ENCODE measurements at regions not wholly inside any gene's neighbourhood (a gene's known extent, or its start where the extent isn't known, plus 50 kb on each side); places are given as distances from the start of the nearest gene placed in this dataset.
"Not testable (repeated sequence)": the region's sequence is repeated elsewhere in the genome, so short reads cannot be mapped to it uniquely, and the experiment has no call there.

- DNase-seq (ENCODE audit: low read depth), result peak; percentile 69
Measured at GRCh38 chr2:57693177-57693576, 353.4 kb upstream of the VRK2 start.

- no peak for DNase-seq (ENCODE audit: low read depth)
Measured at GRCh38 chr2:57693965-57694364, 352.6 kb upstream of the VRK2 start.

- DNase-seq (ENCODE audit: low read depth), result peak; percentile 71
Measured at GRCh38 chr2:57696016-57696415, 350.6 kb upstream of the VRK2 start.

GRCh38 chr2:57698392-57698791 is 348.2 kb upstream of the VRK2 start:
- DNase-seq (ENCODE audit: low read depth), result no peak

DNA sequence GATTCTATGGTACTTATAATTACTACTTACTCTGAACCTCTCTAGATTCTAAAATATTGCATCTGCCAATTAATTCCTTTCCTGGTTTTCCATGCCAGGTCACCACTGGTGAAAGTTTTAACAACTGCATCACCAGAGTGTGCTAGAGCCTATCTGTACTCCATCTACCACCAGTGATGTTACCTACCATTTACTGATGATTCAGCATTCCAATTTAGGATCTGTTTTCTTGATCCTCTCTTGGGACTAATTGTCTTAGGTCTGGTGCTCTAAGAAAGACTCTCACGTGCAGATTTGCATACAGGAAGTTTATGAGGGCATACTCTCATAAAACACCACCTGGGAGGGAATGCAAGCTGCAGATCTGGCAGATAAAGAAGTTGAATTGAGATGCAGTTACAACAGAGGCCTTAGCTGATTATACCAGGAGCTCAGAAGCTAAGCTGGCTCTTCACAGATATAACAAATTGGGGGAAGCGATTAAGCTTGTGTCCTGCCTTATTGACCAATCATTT is 347.6 kb upstream of the VRK2 start:
- no peak for DNase-seq (ENCODE audit: low read depth)

DNA sequence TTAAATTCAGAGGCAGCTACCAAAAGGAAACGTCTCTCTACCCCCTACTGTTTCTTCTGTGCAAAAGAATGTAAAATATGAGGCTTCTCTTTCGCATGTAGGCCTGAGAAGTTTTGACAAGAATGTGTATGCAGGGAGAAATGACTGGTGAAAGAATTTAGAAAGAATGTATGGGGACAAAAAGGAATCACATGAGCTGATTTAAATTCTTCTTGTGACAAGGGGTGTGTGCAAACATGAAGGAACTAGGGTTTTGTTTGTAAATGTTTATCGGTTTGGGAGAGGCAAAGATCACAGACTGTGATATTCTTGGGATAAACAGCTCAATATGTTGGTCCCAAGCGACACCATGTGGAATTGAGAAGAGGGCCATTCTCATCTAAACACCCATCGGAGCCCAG is 345.2 kb upstream of the VRK2 start:
- peak; percentile 24 for DNase-seq (ENCODE audit: low read depth)

- DNase-seq (ENCODE audit: low read depth), result no peak
Measured at GRCh38 chr2:57703407-57703806, 343.2 kb upstream of the VRK2 start.

DNA sequence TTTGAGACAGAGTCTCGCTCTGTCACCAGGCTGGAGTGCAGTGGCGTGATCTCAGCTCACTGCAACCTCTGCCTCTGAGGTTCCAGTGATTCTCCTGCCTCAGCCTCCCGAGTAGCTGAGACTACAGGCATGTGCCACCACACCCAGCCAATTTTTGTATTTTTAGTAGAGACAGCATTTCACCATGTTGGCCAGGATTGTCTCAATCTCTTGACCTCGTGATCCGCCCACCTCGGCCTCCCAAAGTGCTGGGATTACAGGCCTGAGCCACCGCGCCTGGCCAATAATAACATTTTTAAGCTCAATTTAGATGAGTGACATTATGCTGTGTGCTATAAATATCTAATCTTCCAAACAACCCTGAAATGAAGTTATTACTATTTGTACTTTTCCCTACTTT is 338.8 kb upstream of the VRK2 start:
- DNase-seq (ENCODE audit: low read depth), result not testable (repeated sequence)

GRCh38 chr2:57711991-57712390 is 334.6 kb upstream of the VRK2 start:
- DNase-seq (ENCODE audit: low read depth), result no peak

GRCh38 chr2:57720728-57721627 is 325.6 kb upstream of the VRK2 start:
- DNase-seq (ENCODE audit: low read depth), result peak; percentile 74

- DNase-seq (ENCODE audit: low read depth), result no peak
Measured at GRCh38 chr2:57725337-57725947, 321.2 kb upstream of the VRK2 start.

- no peak for DNase-seq (ENCODE audit: low read depth)
Measured at GRCh38 chr2:57726294-57726693, 320.3 kb upstream of the VRK2 start.

- DNase-seq (ENCODE audit: low read depth), result no peak
Measured at GRCh38 chr2:57728691-57729090, 317.9 kb upstream of the VRK2 start.

- no peak for DNase-seq (ENCODE audit: low read depth)
Measured at GRCh38 chr2:57733956-57734355, 312.6 kb upstream of the VRK2 start.

GRCh38 chr2:57740891-57741290 is 305.7 kb upstream of the VRK2 start:
- DNase-seq (ENCODE audit: low read depth), result no peak

- DNase-seq (ENCODE audit: low read depth), result no peak
Measured at GRCh38 chr2:57753636-57754035, 293.0 kb upstream of the VRK2 start.

DNA sequence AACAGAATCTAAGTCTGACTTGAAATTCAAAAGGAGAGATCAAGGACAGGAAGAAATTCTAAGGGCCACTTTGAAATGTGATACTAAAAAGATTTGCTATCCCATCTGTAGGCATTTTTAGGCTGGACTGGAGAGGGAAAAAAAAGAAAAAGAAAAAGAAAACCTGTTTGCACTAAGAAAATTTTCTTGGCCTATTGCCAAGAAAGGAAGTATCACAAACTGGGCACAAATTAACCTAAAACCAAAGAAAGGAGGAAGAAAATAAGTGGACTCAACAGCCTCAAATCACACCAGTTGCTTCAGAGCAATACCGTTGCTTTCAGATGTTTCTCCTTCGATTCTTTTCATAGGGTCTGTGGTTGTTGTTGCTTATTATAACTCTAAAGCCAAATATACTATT is 287.9 kb upstream of the VRK2 start:
- peak; percentile 2 for DNase-seq (ENCODE audit: low read depth)

- DNase-seq (ENCODE audit: low read depth), result no peak
Measured at GRCh38 chr2:57759131-57759530, 287.5 kb upstream of the VRK2 start.

DNA sequence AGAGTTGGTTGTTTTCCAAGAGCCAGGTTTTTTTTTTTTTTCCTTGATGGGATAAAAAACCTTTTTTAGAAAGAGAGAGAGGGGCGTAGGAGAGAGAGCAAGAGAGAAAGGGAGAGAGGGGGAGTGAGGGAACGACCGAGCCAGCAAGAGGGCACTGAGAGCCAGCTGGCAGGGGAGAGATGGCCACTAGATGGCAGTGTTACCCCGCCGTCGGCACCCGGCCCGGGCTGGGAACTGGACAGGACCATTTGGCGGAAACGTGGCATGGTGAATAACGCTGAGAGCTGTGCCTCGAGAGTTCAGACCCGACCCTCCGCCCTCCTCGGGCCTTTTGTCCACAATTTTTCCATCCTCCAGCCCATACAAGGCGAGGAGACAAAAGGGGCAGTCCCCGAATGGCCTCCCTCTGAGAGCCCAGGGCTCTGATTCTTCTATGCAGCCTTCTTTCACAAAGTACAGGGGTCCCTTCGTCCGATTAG is 286.7 kb upstream of the VRK2 start:
- peak; percentile 83 for DNase-seq (ENCODE audit: low read depth)

GRCh38 chr2:57760381-57760801 is 286.2 kb upstream of the VRK2 start:
- DNase-seq (ENCODE audit: low read depth), result no peak

- no peak for DNase-seq (ENCODE audit: low read depth)
Measured at GRCh38 chr2:57776916-57777315, 269.7 kb upstream of the VRK2 start.

- no peak for DNase-seq (ENCODE audit: low read depth)
Measured at GRCh38 chr2:57782587-57782986, 264.0 kb upstream of the VRK2 start.

All from myocyte (in vitro differentiated cells).